ENCODE measurements at regions not wholly inside any gene's neighbourhood (a gene's known extent, or its start where the extent isn't known, plus 50 kb on each side); places are given as distances from the start of the nearest gene placed in this dataset.

GRCh38 chr18:38483326-38483725, 917.7 kb upstream of the CELF4 start:
- DNase-seq (ENCODE audit: extremely low read depth, low read depth, low spot score): no peak

DNA sequence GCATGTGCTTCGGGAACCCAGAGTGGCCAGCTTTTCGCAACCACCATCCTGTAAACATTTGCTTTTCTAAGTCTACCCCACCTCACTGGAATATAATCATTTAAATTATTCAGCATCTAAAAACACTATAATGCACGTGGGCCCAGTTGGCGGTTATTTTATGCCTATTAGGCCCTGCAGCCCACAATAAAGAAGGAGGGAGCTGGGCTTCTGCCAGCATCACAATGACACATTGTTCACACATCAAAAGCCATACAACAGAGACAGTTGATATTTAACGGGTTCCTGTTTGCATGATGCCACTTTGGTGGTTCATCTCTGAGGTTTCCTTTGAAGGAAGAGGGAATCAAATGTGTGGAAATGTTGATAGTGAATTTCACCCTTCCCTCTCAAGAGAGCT, 916.0 kb upstream of the CELF4 start:
- no peak for DNase-seq (ENCODE audit: extremely low read depth, low read depth, low spot score)

DNA sequence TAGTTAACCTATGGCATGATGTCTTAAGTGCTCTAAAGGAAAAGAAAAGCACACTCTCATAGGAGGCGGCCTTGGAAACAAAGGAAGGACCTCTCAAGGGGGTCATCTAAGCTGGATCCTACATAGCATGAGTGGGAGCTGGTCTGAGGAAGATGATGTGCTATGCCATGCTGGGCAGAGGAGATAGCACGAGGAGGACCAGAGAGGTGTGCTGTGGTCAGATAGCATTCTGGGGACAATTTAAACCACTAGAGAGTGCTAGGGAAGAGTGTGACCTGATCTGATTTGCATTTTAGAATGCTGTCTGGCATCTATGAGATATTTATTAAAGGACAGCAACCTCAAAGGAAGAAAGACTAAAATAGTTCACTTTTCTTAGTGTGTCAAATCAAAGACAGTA, 910.1 kb upstream of the CELF4 start:
- DNase-seq (ENCODE audit: extremely low read depth, low read depth, low spot score): no peak

- DNase-seq (ENCODE audit: extremely low read depth, low read depth, low spot score): no peak
Observed at GRCh38 chr18:38473535-38473934, 907.9 kb upstream of the CELF4 start.

- no peak for DNase-seq (ENCODE audit: extremely low read depth, low read depth, low spot score)
Observed at GRCh38 chr18:38470421-38470820, 904.8 kb upstream of the CELF4 start.

DNA sequence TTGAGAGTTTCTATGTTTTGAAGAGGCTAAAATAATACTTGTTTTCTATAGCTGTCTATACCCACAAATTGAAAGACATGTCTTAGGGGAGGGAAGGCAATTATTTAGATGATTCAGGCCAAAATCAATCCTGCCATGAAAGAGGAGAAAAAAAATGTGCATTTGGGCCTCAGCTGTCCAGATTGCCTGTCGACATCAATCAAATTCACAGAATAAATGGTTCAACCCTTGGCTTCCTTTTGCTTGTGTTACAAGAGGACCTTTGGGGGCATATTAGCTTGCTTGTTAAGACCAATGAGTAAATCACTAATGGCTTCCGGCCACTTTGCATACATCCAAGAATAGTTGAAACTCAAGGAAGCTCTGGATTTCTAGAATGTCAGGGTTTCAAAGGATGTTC, 900.8 kb upstream of the CELF4 start:
- DNase-seq (ENCODE audit: extremely low read depth, low read depth, low spot score): no peak

DNA sequence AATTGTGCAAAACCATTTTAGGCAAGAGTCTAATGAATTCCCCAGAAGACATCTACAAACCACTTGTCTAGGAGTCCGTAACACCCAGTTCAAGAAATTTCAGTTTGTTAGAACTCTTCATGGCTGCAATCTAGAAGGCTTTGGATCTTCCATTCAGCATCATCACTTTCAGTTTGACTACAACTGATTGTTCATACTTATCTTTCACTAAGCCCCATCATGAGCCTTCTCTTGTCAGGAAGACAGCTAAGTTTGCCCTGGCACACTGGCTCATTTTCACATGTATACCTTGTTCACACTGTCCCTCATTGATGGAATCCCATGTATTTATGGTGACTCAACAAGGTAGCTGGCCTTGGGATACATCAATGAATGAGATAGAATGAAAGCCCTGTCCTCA, 898.4 kb upstream of the CELF4 start:
- DNase-seq (ENCODE audit: extremely low read depth, low read depth, low spot score): no peak

GRCh38 chr18:38460657-38461056, 895.1 kb upstream of the CELF4 start:
- no peak for DNase-seq (ENCODE audit: extremely low read depth, low read depth, low spot score)

DNA sequence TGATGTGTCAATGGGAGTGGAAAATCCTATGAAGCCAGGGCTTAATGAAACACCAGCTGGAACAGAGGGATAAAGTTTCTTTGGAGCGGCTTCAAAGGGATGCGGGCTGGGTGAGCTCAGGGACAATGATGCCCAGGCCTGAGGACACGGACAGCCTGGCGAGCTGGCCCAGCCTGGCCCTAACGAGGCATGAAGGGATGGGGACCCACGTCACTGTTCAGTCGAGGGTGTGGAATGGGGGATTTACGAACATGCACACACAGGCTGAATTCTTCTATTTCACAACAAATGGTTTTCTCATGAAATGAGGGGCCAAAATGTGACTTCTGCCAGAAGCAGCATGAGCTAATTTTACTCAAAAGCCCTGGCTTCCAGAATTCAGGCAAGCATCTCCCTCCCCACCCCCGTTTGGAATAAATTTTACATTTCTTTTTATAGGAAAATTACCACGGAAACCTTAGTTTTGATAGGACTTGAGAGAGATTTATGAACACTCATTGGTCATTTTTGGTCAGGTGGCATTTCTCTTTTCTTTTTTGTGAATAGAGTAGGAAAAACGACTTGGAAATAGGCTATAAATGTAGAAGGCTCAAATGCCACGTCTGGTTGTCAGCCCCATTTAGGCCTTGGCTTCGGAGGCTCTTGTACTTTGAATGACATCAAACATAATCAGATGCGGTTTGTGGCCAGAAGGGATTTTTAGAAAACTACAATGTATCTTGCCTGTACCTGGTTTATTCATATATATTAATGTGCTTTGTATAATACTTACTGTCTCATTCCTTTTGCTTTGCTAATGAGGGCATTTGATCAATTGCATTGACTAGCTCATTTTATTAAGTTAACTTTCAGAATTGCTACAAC, 893.8 kb upstream of the CELF4 start:
- DNase-seq (ENCODE audit: extremely low read depth, low read depth, low spot score): no peak

GRCh38 chr18:38458698-38459097, 893.1 kb upstream of the CELF4 start:
- no peak for DNase-seq (ENCODE audit: extremely low read depth, low read depth, low spot score)

DNA sequence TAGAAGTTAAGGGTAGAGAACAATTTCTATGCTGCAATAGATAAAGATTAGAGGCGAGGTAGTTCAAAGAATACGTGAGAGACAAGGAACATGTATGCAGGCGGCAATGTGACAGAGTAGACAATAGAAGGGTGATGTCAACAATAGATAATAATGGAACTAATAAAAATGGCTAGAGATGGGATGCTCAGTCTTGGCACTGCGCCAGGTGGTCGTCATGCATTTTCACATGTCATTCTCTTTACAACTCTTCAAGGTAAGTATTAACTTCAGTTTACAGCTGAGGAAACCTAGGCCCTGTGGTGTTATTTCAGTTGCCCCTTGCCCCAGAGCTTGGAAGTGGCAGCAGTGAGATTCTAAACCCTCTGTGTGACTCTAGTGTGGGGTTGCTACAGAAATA, 890.7 kb upstream of the CELF4 start:
- no peak for DNase-seq (ENCODE audit: extremely low read depth, low read depth, low spot score)

DNA sequence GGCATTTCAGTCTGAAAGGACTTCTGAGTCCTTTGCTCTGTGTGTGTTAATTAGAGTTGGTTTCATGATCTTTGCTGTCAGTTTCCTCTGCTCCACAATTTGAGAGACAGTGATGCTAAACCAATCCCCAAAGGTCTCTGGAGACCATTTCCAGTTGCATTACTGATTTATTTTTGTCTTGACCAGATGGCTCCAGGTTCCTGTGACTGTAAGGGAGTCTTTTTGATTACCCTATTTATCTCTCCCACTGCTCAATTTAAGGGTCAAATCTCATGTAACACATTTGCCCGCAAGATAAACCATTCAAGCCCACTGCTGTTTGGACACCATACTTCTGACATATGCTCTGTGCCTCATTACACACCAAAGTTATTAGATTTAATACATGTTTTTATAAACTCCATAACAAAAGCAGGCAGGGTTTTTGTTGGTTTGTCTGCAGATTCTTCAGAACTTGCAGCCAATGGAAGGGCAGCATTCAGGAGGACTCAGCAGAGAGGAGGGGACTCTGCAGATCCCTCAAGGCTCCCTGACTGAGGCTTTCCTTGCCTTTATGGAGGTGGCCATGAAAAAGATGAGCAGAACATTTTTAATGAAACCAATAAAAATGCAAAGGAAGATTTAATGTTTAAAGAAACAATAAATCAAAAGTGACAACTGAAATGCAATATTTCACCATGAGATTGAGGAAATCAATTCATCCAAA, 889.3 kb upstream of the CELF4 start:
- no peak for DNase-seq (ENCODE audit: extremely low read depth, low read depth, low spot score)

DNA sequence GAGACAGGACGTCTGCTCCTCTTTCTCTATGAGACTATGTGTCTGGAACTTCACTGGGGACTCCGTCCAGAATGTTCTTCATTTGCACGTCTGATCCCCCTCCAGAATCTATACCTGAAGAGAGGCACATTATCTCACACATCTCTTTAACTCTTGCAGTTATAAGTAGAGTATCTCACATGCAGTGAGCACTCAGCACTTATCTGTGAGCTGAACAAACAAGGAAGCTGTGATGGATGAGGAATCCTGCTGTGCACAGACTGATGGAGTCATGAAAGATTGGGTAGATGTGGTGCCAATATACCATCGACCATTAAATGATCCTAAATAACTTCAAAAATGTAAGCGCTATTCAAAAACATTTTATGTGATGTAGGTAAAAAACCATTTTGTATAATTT, 888.3 kb upstream of the CELF4 start:
- DNase-seq (ENCODE audit: extremely low read depth, low read depth, low spot score): no peak

- no peak for DNase-seq (ENCODE audit: extremely low read depth, low read depth, low spot score)
Observed at GRCh38 chr18:38450876-38451275, 885.3 kb upstream of the CELF4 start.

DNA sequence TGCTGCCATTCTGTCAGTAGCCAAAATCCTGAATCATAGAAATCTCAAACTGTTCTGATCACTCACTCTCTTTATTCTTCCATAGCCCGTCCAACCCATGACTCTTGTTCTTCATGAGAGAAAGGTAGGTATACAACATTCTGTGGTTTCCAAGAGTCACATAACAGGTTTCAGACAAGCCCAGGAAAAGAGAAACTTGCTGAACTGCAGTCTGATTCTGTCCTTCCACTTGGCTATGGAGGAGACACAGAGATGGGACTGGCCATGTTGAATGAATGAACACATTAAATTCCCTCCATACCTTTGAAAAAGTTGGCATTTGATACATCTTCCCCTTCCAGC, 880.2 kb upstream of the CELF4 start:
- no peak for DNase-seq (ENCODE audit: extremely low read depth, low read depth, low spot score)

DNA sequence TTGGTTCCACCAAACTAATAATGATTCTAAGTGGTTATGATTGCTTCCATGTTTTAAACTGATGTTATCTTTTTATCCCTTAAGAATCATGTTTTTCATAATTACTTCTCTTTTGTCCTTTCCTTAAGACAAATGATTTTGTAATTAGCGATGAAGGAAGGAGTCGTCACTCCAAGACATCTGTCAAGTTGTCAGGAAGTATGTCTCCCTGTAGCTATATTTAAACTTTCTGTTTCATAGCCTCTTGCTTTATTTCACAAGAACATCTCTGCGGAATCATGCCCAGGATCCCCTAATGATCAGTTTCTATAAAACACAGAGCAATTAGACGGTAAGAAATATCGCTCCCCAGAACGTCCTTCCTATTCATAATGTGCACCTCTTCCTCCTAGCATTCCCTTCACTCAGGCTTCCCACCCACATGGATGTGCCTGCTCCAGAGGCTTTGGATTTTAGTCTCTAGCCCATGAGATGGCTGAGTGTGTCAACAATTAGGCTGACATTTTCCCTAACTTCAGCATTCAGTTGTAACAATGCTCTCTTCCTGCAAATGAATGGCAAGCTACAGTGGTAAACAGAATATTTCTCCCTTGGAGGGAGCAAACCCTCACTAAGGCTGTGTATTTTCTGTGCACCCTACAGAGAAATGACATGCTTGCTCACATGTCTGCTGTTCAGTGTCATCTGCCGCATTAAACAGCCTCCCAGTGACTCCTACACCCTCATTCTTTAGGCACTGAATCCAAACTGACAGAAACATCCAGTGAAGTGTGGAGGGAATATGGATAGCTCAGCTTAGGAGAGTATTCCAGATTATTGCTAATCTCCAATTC, 879.6 kb upstream of the CELF4 start:
- no peak for DNase-seq (ENCODE audit: extremely low read depth, low read depth, low spot score)

DNA sequence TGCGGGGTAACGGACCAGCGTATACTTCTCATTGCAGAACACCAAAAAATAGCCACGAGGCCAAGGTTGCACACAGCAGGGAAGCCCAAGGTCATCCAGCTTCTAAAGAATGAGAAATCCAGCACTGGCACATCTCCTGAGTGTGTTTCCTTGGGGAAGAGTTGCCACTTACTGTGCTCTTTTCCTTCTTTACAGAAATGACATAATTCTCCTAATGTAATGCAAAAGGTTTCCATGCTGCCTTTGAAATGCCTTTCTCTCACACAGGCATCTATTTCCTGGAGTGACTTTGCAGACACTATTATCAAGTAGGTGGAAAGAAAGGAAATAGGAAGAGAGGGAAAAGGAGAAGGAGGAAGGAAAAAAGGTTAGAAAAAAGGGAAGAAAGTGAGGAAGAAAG, 862.1 kb upstream of the CELF4 start:
- no peak for DNase-seq (ENCODE audit: extremely low read depth, low read depth, low spot score)

DNA sequence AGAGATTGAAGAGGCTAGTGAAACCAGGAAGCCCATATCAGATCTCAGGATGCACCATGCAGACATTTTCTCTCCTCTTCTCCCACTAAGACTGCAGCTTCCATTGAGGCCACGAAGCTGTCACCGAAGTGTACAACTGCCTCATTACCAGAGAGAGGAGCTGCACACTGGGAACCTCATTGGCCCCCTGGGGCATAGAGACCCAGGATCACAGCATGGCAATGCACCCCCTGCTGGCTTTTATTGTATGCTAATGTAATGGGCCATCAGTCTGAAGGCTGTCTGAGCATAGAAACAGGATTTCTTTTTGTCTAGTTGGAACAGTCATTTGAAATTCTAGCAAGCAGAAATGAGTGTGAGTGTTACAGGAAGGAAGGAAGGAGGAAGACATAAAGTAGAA, 861.6 kb upstream of the CELF4 start:
- no peak for DNase-seq (ENCODE audit: extremely low read depth, low read depth, low spot score)

DNA sequence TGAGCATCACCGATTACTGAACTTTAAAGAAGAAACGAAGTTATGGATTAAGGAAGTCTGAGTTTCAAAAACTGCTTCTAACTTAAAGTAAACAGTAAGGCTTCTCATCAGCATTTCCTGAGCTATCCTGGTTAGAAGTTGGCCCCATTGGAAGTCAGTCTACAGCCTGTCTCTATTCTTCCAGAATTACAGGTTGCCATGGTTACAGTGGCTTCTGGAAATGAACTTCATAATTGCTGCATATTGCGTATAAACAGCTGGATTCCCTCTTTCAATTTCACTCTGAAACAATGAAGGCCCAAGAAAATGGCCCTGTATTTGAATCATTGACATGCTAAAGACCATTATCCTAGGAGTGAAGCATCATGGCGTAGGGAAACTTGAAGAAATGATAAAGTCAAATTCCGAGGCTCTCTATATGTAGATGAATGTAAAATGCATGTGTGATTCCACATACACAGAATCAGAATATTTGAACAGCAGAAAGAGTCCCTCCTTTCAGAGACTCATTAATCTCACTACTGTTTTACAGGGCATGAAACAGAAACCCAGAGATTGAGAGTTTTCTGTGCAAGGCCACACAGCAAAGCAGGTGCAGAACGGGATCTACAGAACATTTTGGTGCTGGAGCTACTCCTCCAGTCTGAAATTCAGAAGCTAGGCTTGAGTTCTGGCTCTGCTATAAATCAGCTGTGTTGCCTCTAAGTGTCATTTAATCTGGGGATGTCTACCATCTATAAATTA, 856.4 kb upstream of the CELF4 start:
- DNase-seq (ENCODE audit: extremely low read depth, low read depth, low spot score): no peak

- no peak for DNase-seq (ENCODE audit: extremely low read depth, low read depth, low spot score)
Observed at GRCh38 chr18:38421021-38421420, 855.4 kb upstream of the CELF4 start.

GRCh38 chr18:38420611-38421010, 855.0 kb upstream of the CELF4 start:
- no peak for DNase-seq (ENCODE audit: extremely low read depth, low read depth, low spot score)

All from glomerular endothelial cell (primary cell).